Duodenal mucosa (tissue), 2 donors: ENCODE measurements at regions not wholly inside any gene's neighbourhood (a gene's known extent, or its start where the extent isn't known, plus 50 kb on each side); places are given as distances from the start of the nearest gene placed in this dataset.
"Not testable (repeated sequence)": the region's sequence is repeated elsewhere in the genome, so short reads cannot be mapped to it uniquely, and the experiment has no call there.

Source experiments
- H3K27ac ChIP-seq: one replicate; pipeline ENCODE4 v1.7.0; 2013; ENCODE audit warnings: low read depth, low read length
- H3K27me3 ChIP-seq, 2 donors: one replicate each; pipeline ENCODE4 v1.7.0; 2013; ENCODE audit warnings: low read length in 2 of 2, control low read depth in 1 of 2; ENCODE audit not compliant: insufficient read depth in 2 of 2, control insufficient read depth in 1 of 2
- H3K36me3 ChIP-seq, 2 donors: one replicate each; pipeline ENCODE4 v1.7.0; 2013; ENCODE audit warnings: low read length in 2 of 2, control low read depth in 1 of 2; ENCODE audit not compliant: insufficient read depth in 2 of 2, control insufficient read depth in 1 of 2
- H3K4me1 ChIP-seq, 2 donors: one replicate each; pipeline ENCODE4 v1.7.0; 2013; ENCODE audit warnings: low read length in 2 of 2, control low read depth in 1 of 2; ENCODE audit not compliant: insufficient read depth in 2 of 2, control insufficient read depth in 1 of 2
- H3K4me3 ChIP-seq, 2 donors: one replicate each; pipeline ENCODE4 v1.7.0; 2013; ENCODE audit warnings: low read length in 2 of 2, low read depth in 1 of 2
- H3K9ac ChIP-seq, 2 donors: one replicate each; pipeline ENCODE4 v1.7.0; 2013; ENCODE audit warnings: low read length in 2 of 2, low read depth in 1 of 2
- H3K9me3 ChIP-seq, 2 donors: one replicate each; pipeline ENCODE4 v1.7.0; 2013; ENCODE audit warnings: low read length in 2 of 2, control low read depth in 1 of 2; ENCODE audit not compliant: control insufficient read depth in 1 of 2

GRCh38 chr1:104196136-104196535 lies 446.4 kb downstream of the AMY1C start:
- Histone ChIP-seq H3K27me3 (no peaks in the 10 kb centered on the region), H3K4me3 (no peak overlapping the region), H3K27ac (no peak overlapping the region), H3K36me3 (no peaks in the 10 kb centered on the region), H3K9me3 (no peaks in the 10 kb centered on the region), H3K9ac (no peak overlapping the region), H3K4me1 (no peaks in the 10 kb centered on the region)

- Histone ChIP-seq H3K9ac (no peak overlapping the region), H3K27me3 (no peaks in the 10 kb centered on the region), H3K4me1 (no peaks in the 10 kb centered on the region), H3K4me3 (no peak overlapping the region), H3K36me3 (no peaks in the 10 kb centered on the region), H3K27ac (no peak overlapping the region), H3K9me3 (peaks cover 0 to 3% of the 10 kb centered on the region in 2 donors)
Observed at GRCh38 chr1:104197516-104197915, 447.8 kb downstream of the AMY1C start.

DNA sequence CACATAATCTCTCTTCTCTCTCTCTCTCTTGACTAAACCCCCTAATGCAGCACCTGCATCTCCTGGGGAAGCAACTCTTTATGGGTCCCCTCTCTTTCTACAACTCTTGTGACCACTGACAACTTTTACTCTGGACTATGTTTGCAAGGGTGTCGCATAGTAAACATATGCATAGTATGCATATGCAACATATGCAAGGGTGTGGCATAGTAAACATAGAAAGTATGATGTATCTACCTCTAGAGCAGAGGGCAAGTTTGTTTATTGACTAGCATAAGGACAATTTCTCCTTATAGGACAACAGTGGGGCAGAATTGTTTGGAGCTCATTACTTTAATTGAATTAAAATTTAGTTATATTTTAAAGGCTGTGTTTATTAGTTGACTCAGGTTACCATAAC lies 462.5 kb downstream of the AMY1C start:
- Histone ChIP-seq H3K27me3 (no peaks in the 10 kb centered on the region), H3K9me3 (peaks cover 0 to under 1% of the 10 kb centered on the region in 2 donors), H3K27ac (no peak overlapping the region), H3K4me3 (no peak overlapping the region), H3K36me3 (no peaks in the 10 kb centered on the region), H3K9ac (no peak overlapping the region), H3K4me1 (no peaks in the 10 kb centered on the region)

- not testable (repeated sequence) for H3K27me3 ChIP-seq, H3K9me3 ChIP-seq, H3K4me3 ChIP-seq, H3K4me1 ChIP-seq, H3K9ac ChIP-seq, H3K27ac ChIP-seq, H3K36me3 ChIP-seq
Observed at GRCh38 chr1:104217395-104217986, 467.8 kb downstream of the AMY1C start.

GRCh38 chr1:104229860-104230259 lies 480.2 kb downstream of the AMY1C start:
- H3K9ac ChIP-seq, result no peak overlapping the region
- no peaks in the 10 kb centered on the region for H3K27me3 ChIP-seq
- H3K9me3 ChIP-seq, result no peaks in the 10 kb centered on the region
- no peak overlapping the region for H3K4me3 ChIP-seq
- H3K27ac ChIP-seq, result no peak overlapping the region
- H3K4me1 ChIP-seq, result no peaks in the 10 kb centered on the region
- H3K36me3 ChIP-seq, result no peaks in the 10 kb centered on the region

DNA sequence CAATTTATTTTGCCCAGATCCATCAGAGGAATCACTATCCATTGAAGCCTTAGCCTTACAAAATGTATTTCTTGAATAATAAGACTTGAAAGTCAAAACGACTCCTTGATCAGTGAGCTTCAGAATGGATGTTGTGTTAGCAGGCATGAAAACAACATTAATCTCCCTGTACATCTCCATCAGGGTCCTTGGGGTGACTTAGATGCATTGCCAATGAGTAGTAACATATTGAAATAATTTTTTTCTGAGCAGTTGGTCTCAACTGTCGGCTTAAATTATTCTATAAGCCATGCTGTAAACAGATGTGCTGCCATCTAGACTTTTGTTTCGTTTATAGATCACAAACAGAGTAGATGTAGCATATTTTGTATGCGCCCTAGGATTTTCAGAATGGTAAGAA lies 482.0 kb downstream of the AMY1C start:
- H3K4me1 ChIP-seq, result no peaks in the 10 kb centered on the region
- peaks cover 0 to 5% of the 10 kb centered on the region in 2 donors for H3K9me3 ChIP-seq
- no peak overlapping the region for H3K9ac ChIP-seq
- H3K27me3 ChIP-seq, result no peaks in the 10 kb centered on the region
- no peak overlapping the region for H3K27ac ChIP-seq
- no peak overlapping the region for H3K4me3 ChIP-seq
- no peaks in the 10 kb centered on the region for H3K36me3 ChIP-seq

- Histone ChIP-seq H3K27me3 (no peaks in the 10 kb centered on the region), H3K4me3 (no peak overlapping the region), H3K4me1 (no peaks in the 10 kb centered on the region), H3K9ac (no peak overlapping the region), H3K36me3 (no peaks in the 10 kb centered on the region), H3K27ac (no peak overlapping the region), H3K9me3 (peaks cover 0 to 6% of the 10 kb centered on the region in 2 donors)
Observed at GRCh38 chr1:104235141-104235540, 485.4 kb downstream of the AMY1C start.

- no peak overlapping the region for H3K9ac ChIP-seq
- H3K36me3 ChIP-seq, result no peaks in the 10 kb centered on the region
- H3K27me3 ChIP-seq, result no peaks in the 10 kb centered on the region
- H3K4me1 ChIP-seq, result no peaks in the 10 kb centered on the region
- H3K4me3 ChIP-seq, result no peak overlapping the region
- peaks cover 0 to 6% of the 10 kb centered on the region in 2 donors for H3K9me3 ChIP-seq
- H3K27ac ChIP-seq, result no peak overlapping the region
Observed at GRCh38 chr1:104238991-104239390, 489.3 kb downstream of the AMY1C start.

DNA sequence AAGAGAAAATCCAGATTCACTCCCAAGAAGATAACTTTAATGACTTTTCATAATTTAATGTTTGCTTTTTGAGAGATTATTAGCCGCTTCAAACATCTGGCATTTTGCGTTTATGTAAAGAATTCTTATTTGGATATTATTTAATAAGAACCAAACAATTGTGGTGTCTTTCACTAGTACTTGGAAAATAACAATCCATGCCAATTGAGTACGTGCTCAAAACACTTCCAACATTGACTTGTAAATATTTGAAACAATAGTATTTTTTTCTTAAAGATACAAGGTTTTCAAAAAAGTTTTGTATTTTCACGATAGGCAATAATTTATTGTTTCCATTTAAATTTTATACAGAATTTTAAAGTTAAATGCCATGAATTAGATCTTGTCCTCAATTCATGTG lies 498.7 kb downstream of the AMY1C start:
- H3K36me3 ChIP-seq, result no peaks in the 10 kb centered on the region
- H3K9ac ChIP-seq, result no peak overlapping the region
- no peak overlapping the region for H3K27ac ChIP-seq
- H3K27me3 ChIP-seq, result no peaks in the 10 kb centered on the region
- H3K4me1 ChIP-seq, result no peaks in the 10 kb centered on the region
- no peaks in the 10 kb centered on the region for H3K9me3 ChIP-seq
- H3K4me3 ChIP-seq, result no peak overlapping the region

- no peak overlapping the region for H3K27ac ChIP-seq
- no peak overlapping the region for H3K4me3 ChIP-seq
- H3K36me3 ChIP-seq, result no peaks in the 10 kb centered on the region
- H3K4me1 ChIP-seq, result no peaks in the 10 kb centered on the region
- H3K9ac ChIP-seq, result no peak overlapping the region
- peaks cover 0 to 11% of the 10 kb centered on the region in 2 donors for H3K9me3 ChIP-seq
- no peaks in the 10 kb centered on the region for H3K27me3 ChIP-seq
Observed at GRCh38 chr1:104259481-104259880, 509.8 kb downstream of the AMY1C start.

DNA sequence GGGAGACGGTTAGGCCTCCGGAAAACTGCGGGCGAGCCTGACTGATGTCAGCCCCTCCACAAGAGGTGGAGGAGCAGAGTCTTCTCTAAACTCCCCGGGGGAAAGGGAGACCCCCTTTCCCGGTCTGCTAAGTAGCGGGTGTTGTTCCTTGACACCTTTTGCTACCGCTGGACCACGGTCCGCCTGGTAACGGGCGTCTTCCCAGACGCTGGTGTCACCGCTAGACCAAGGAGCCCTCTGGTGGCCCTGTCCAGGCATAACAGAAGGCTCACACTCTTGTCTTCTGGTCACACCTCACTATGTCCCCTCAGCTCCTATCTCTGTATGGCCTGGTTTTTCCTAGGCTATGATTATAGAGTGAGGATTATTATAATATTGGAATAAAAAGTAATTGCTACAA lies 513.4 kb downstream of the AMY1C start:
- not testable (repeated sequence) for H3K27ac ChIP-seq, H3K36me3 ChIP-seq, H3K9me3 ChIP-seq, H3K4me3 ChIP-seq, H3K27me3 ChIP-seq, H3K4me1 ChIP-seq, H3K9ac ChIP-seq
